HG03469 (cell line): ENCODE measurements at regions not wholly inside any gene's neighbourhood (a gene's known extent, or its start where the extent isn't known, plus 50 kb on each side); places are given as distances from the start of the nearest gene placed in this dataset.

Source experiments
- ATAC-seq: cut with Tn5 transposase; IDR thresholded peaks from one replicate; pipeline ENCODE4 v1.9.1; 2021; ENCODE audit warnings: mild to moderate bottlenecking, moderate library complexity, moderate number of reproducible peaks; ENCODE audit not compliant: unreplicated experiment

- no peak for ATAC-seq
Observed at GRCh38 chr2:185145316-185146121, 547.2 kb downstream of the ZNF804A start.

- no peak for ATAC-seq
Observed at GRCh38 chr2:185147361-185147760, 549.0 kb downstream of the ZNF804A start.

DNA sequence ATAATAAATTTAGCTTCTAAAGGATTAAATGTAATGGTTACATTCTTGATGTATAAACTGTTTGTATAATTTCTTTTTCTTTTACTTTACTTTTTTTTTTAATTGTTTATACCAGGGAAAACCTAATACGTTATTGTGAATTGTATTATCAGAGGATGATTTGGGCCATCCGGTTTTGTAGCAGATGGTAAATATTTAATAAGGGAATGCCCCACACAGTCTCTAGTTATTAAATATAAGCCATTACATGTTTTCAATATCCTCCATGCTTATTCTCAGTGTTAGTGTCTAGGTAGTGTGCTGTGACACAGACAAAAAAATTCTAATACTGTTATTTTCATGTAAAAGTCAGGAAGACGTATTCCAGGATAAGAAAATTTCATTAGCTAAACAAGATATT is 553.9 kb downstream of the ZNF804A start:
- ATAC-seq = no peak

- no peak for ATAC-seq
Observed at GRCh38 chr2:185161701-185162100, 563.4 kb downstream of the ZNF804A start.

GRCh38 chr2:185174353-185174752 is 564.3 kb upstream of the FSIP2 start:
- ATAC-seq = no peak

GRCh38 chr2:185179743-185180142 is 558.9 kb upstream of the FSIP2 start:
- ATAC-seq = no peak

DNA sequence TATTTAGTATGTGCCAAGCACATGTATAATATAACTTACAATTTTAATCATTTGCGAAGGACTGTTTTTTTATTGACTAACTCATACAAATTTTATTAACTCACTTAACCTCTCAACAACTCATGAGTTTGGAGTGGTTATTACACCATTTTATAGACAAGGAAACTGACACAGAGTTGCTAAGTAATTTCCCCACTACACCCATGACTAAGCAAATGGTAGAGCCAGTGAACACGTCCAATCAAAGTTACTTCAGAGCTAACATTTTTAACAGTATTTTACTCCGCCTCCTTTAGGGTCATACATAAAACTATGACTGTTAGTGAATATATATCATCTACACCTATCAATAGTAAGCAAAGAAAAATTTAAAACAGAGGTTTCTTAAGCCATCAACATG is 556.7 kb upstream of the FSIP2 start:
- ATAC-seq = no peak

- ATAC-seq = no peak
Observed at GRCh38 chr2:185185044-185185443, 553.6 kb upstream of the FSIP2 start.

GRCh38 chr2:185187421-185187820 is 551.2 kb upstream of the FSIP2 start:
- no peak for ATAC-seq

- no peak for ATAC-seq
Observed at GRCh38 chr2:185188656-185189055, 549.9 kb upstream of the FSIP2 start.

GRCh38 chr2:185201063-185201462 is 537.5 kb upstream of the FSIP2 start:
- no peak for ATAC-seq

DNA sequence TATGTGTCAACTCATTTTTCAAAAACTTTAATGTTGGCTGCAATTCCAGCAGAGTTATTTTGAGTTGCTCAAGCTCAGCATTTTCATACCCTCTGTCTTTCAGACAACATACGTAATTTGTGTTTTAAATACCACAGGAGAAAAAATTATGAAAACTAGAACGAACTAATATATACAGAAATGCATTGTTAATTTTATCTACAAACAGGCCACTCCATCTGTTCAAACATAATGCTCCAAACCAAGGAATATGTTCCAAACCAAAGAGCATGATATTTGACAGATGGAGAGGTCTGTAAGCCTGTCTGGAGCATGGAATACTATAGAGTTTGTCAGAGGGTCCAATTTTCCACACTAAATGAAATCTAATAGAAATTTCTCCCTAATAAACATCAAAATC is 536.2 kb upstream of the FSIP2 start:
- no peak for ATAC-seq

DNA sequence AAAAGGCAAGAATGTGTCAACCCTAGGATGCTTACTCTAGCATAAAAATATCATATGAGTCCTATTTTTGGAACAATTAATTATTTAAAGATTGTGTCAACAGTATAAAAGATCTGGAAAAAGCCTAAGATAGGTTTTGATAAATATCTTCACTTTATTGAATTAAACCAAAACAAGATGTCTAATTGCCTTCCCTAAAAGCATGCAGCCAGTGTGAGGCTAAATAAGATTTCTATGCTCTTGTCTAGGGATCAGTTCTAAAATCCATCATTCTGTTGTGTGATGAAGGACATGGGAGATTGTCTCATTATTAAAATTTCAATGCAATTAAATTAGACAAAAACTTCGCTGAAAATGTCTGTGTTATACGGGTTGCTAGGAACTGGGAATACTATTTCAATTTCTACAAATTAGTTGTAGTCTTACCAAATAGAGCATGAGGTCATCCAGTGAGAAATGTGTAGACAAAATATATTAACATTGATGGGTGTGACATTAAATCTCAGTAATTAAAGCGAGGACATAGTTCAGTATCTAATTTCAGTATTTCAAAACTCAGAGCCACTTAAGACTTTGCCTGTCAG is 535.6 kb upstream of the FSIP2 start:
- no peak for ATAC-seq

DNA sequence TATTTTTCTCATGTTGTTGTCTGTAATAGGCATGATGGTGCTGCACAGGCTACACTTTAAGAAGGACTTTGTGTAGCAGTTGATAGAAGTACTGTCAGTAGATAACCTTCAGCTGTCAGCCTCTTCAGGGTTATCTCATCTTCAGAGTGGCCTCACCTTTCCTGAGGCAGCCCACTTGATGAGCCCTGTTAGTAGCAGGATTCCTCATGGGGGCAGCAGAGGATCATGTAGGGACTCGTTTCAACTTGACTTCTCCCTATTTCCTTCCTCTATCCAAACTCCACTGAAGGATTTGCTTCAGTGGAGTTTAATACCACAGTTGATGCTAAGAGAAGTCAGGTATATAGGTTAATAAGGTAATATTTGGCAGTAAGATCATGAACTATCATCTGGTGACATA is 530.3 kb upstream of the FSIP2 start:
- ATAC-seq = no peak

- no peak for ATAC-seq
Observed at GRCh38 chr2:185215497-185215896, 523.1 kb upstream of the FSIP2 start.

GRCh38 chr2:185219981-185220380 is 518.6 kb upstream of the FSIP2 start:
- no peak for ATAC-seq

- ATAC-seq = no peak
Observed at GRCh38 chr2:185222311-185222710, 516.3 kb upstream of the FSIP2 start.

- ATAC-seq = no peak
Observed at GRCh38 chr2:185227391-185227790, 511.2 kb upstream of the FSIP2 start.

GRCh38 chr2:185239491-185239890 is 499.1 kb upstream of the FSIP2 start:
- ATAC-seq = no peak

DNA sequence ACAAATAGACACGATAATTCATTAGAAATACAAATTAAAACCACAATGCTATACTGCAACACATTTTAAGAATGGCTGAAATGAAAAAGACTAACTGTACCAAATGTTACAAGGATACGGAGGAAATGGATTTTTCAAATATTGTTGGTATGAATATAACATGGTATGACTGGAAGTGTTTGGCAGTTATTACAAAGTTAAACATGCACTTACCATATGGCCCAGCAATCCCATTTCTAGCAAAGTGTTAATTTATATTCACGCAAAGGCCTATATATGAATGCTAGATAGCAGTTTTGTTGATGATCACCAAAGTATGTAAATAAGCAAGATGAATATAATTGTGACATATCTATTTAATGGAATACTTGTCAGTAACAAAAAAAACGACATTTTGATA is 497.8 kb upstream of the FSIP2 start:
- ATAC-seq = no peak

DNA sequence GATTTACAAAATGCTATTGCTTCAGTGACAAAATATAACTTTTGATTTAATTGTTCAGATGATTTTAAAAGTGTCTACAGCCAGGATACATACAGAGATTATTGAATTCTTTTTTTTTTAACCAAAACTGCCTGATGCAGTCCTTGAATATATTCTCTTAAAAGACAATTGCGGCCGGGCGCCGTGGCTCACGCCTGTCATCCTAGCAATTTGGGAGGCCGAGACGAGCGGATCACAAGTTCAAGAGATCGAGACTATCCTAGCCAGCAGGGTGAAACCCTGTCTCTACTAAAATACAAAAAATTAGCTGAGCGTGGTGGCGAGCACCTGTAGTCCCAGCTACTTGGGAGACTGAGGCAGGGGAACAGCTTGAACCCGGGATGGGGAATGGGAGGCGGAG is 497.0 kb upstream of the FSIP2 start:
- ATAC-seq = no peak

DNA sequence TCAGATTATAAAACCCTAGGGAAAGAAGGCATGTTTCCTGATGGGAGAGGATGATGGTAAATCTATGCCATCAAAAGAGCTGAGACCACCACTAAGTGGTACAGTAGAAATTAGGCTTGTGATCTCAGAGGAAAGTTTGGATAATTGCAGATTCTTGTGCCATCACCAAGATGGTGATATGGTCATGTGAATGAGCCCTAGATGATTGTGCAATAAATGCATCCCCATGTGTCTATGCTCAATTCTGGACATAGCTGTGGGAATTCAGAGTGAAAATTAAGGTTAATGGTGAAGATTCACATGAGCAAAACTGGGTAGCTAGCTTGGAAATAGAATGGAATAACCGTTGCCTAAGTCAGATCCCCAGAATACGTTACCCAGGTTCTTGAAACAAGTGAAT is 496.1 kb upstream of the FSIP2 start:
- no peak for ATAC-seq

DNA sequence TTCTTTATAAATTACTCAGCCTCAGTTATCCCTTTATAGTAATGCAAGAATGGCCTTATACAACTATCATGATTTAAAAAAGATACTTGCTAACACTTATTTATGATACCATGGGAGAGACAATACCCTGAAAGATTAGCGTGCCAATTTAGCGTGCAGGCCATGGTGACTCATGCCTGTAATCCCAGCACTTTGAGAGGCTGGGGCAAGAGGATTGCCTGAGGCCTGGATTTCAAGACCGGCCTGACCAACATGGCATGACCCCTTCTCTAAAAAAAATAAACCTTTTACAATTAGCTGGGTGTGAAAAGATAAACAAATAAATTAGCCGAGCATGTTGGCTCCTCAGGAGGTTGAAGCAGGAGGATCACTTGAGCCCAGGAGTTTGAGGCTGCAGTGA is 493.4 kb upstream of the FSIP2 start:
- no peak for ATAC-seq
